ENCODE measurements at regions not wholly inside any gene's neighbourhood (a gene's known extent, or its start where the extent isn't known, plus 50 kb on each side); places are given as distances from the start of the nearest gene placed in this dataset.

GRCh38 chr2:145343287-145343686 is 823.4 kb upstream of the ZEB2 start:
- Histone ChIP-seq H3T11ph (ENCODE audit: low read length) (no peak overlapping the region), H3K4ac (ENCODE audit: low read depth, low read length) (no peak overlapping the region), H4K20me1 (ENCODE audit: control insufficient read depth, insufficient read depth, insufficient read length) (no peaks in the 10 kb centered on the region), H4K5ac (ENCODE audit: insufficient read length, low read depth, low read length) (no peak overlapping the region), H2BK15ac (ENCODE audit: low read depth, low read length) (no peak overlapping the region), H3K4me1 (ENCODE audit: insufficient read depth, low read length) (no peaks in the 10 kb centered on the region; the same call in 1 of the 2 replicates), H2AFZ (ENCODE audit: low read length) (no peak overlapping the region), H3K9ac (ENCODE audit: extremely low read depth, insufficient read length, low read length) (no peak overlapping the region), H3K56ac (ENCODE audit: insufficient read length, low read depth, low read length) (no peak overlapping the region), H2BK120ac (ENCODE audit: low read depth, low read length, poor library complexity, severe bottlenecking) (no peak overlapping the region), H3K14ac (ENCODE audit: insufficient read depth, low read length) (no peak overlapping the region), H2BK20ac (ENCODE audit: low read depth, low read length, poor library complexity, severe bottlenecking) (no peak overlapping the region), H3K27ac (ENCODE audit: insufficient read length, low read depth, low read length) (no peak overlapping the region), H3K79me2 (ENCODE audit: insufficient read depth, low read length) (no peaks in the 10 kb centered on the region), H3K27me3 (ENCODE audit: insufficient read depth, low read length) (no peaks in the 10 kb centered on the region), H2BK5ac (ENCODE audit: insufficient read length, low read length) (no peak overlapping the region), H3K23ac (ENCODE audit: insufficient read length, low read depth, low read length) (no peak overlapping the region), H3K4me2 (ENCODE audit: insufficient read depth, insufficient read length, low read length) (no peak overlapping the region), H3K23me2 (ENCODE audit: insufficient read length, low read depth, low read length, poor library complexity, severe bottlenecking) (no peaks in the 10 kb centered on the region), H3K79me1 (ENCODE audit: insufficient read depth, low read depth, low read length, poor library complexity, severe bottlenecking) (no peaks in the 10 kb centered on the region), H4K91ac (ENCODE audit: insufficient read length, low read depth, low read length) (no peak overlapping the region), H3K9me3 (ENCODE audit: control insufficient read depth, low read depth, low read length) (no peaks in the 10 kb centered on the region), H3K18ac (ENCODE audit: insufficient read length, low read depth, low read length) (no peak overlapping the region), H4K8ac (replicated peaks; ENCODE audit: insufficient read length, low read depth, low read length) (no peak overlapping the region), H2BK12ac (ENCODE audit: insufficient read length, low read depth, low read length) (no peak overlapping the region), H2AK5ac (ENCODE audit: insufficient read length, low read length) (no peak overlapping the region)
- Mint-ChIP-seq H3K27ac (no peak overlapping the region), H3K9me3 (peaks cover 5% of the 10 kb centered on the region in 2 experiments; a peak in 3 of 5 replicates), H3K4me1 (no peaks in the 10 kb centered on the region), H3K27me3 (ENCODE audit: low read depth) (no peaks in the 10 kb centered on the region), H3K36me3 (ENCODE audit: insufficient read depth in 1 of 3, low read depth in 3 of 3) (peaks cover 0 to 5% (median 0%) of the 10 kb centered on the region in 3 experiments; a peak in 3 of 7 replicates), H3K4me3 (no peak overlapping the region; a peak in 1 of 5 replicates)
- WGBS (ENCODE audit: extremely low coverage, insufficient read length, low lambda C conversion rate): no CpG with 5 or more reads among the region's 2 CpGs
- TF ChIP-seq CTCF (conservative IDR thresholded peaks at IDR 0.05): no peak
- DNase-seq: no peak
